ENCODE measurements at regions not wholly inside any gene's neighbourhood (a gene's known extent, or its start where the extent isn't known, plus 50 kb on each side); places are given as distances from the start of the nearest gene placed in this dataset.

DNA sequence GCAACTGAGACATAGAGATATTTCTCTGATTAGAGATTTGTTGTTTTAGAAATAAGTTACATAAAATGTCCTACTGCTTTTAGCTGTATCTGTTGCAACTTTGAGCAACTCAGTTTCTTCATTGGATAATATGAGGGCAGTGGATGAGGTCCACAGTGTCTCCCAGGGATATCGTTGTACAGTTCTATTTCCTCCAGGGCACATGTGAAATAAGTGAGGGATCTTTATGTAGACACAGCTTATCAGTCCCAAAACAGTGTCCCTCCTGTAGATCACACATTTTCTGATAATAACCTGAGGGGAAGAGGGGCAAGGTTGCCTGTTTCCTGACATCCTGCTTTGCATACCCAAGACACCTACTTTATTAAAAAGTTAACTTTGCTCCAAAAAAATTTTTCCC lies 1231.2 kb upstream of the ZEB2 start:
- DNase-seq (ENCODE audit: low read depth, low spot score) (no peak), ATAC-seq (no peak)
- no peaks in the 10 kb centered on the region for H3K79me2 ChIP-seq (ENCODE audit: insufficient read depth, low read length)
- H3K4me2 ChIP-seq (ENCODE audit: low read length), result no peak overlapping the region
- no peak overlapping the region for H3K9ac ChIP-seq (ENCODE audit: low read length)
- intact Hi-C loops (cut with micrococcal nuclease), result loop anchor here (5.0 kb wide), 1 partner anchor 1909 kb away; no protein-coding TSS in a partner anchor
- no peaks in the 10 kb centered on the region for H3K9me2 ChIP-seq (ENCODE audit: insufficient read depth)
- ChIA-PET CTCF (no interaction called here), RAD21 (ENCODE audit: low non-redundant PET in 1 of 2, low total read pairs in 2 of 2, uncharacterized antibody in 2 of 2, unreplicated experiment in 2 of 2) (no interaction called here), POLR2A (no interaction called here)
- no peaks in the 10 kb centered on the region for H3K9me3 ChIP-seq (ENCODE audit: control insufficient read depth in 1 of 2, insufficient read depth in 1 of 2, low read depth in 1 of 2, low read length in 2 of 2)
- no peaks in the 10 kb centered on the region for H3K36me3 ChIP-seq (ENCODE audit: control insufficient read depth in 1 of 2, insufficient read depth in 2 of 2, low read length in 2 of 2)
- no TSS peak for BruUV-seq (replicated peaks)
- H2AFZ ChIP-seq (ENCODE audit: low read depth, low read length, poor library complexity, severe bottlenecking), result no peak overlapping the region
- no peak overlapping the region for H3K27ac ChIP-seq (ENCODE audit: low read depth, low read length)
- H3K4me1 ChIP-seq (ENCODE audit: control insufficient read depth in 1 of 2, insufficient read depth in 2 of 2, low read length in 2 of 2), result peaks cover 3 to 5% of the 10 kb centered on the region in 2 experiments; a peak in 3 of 4 replicates
- H3K27me3 ChIP-seq (ENCODE audit: insufficient read depth, low read length), result no peaks in the 10 kb centered on the region
- H3K4me3 ChIP-seq (replicated peaks in 1 of 2; ENCODE audit: low read depth in 1 of 2, low read length in 2 of 2), result no peak overlapping the region
- no peaks in the 10 kb centered on the region for H4K20me1 ChIP-seq (ENCODE audit: insufficient read depth)
- TF ChIP-seq ZFX (IDR thresholded peaks at IDR 0.05) (no peak), JUND (IDR thresholded peaks at IDR 0.05) (no peak), SP1 (IDR thresholded peaks at IDR 0.05; ENCODE audit: low read depth) (no peak), CEBPB (IDR thresholded peaks at IDR 0.05; ENCODE audit: low read depth) (no peak), YY1 (IDR thresholded peaks at IDR 0.05; ENCODE audit: extremely low read depth, insufficient replicate concordance, low read depth, low read length) (no peak), ZNF274 (IDR thresholded peaks at IDR 0.05; ENCODE audit: low read depth, low read length) (no peak), FOSL1 (IDR thresholded peaks at IDR 0.05; ENCODE audit: low read depth) (no peak)
- TF ChIP-seq, protein P1, sequence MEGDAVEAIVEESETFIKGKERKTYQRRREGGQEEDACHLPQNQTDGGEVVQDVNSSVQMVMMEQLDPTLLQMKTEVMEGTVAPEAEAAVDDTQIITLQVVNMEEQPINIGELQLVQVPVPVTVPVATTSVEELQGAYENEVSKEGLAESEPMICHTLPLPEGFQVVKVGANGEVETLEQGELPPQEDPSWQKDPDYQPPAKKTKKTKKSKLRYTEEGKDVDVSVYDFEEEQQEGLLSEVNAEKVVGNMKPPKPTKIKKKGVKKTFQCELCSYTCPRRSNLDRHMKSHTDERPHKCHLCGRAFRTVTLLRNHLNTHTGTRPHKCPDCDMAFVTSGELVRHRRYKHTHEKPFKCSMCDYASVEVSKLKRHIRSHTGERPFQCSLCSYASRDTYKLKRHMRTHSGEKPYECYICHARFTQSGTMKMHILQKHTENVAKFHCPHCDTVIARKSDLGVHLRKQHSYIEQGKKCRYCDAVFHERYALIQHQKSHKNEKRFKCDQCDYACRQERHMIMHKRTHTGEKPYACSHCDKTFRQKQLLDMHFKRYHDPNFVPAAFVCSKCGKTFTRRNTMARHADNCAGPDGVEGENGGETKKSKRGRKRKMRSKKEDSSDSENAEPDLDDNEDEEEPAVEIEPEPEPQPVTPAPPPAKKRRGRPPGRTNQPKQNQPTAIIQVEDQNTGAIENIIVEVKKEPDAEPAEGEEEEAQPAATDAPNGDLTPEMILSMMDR (IDR thresholded peaks at IDR 0.05 in 2 of 3, conservative IDR thresholded peaks at IDR 0.05 in 1 of 3; ENCODE audit: borderline replicate concordance in 1 of 3, insufficient read depth in 1 of 3, low read depth in 2 of 3, low read length in 2 of 3), result no peak
- TF ChIP-seq, protein P2, sequence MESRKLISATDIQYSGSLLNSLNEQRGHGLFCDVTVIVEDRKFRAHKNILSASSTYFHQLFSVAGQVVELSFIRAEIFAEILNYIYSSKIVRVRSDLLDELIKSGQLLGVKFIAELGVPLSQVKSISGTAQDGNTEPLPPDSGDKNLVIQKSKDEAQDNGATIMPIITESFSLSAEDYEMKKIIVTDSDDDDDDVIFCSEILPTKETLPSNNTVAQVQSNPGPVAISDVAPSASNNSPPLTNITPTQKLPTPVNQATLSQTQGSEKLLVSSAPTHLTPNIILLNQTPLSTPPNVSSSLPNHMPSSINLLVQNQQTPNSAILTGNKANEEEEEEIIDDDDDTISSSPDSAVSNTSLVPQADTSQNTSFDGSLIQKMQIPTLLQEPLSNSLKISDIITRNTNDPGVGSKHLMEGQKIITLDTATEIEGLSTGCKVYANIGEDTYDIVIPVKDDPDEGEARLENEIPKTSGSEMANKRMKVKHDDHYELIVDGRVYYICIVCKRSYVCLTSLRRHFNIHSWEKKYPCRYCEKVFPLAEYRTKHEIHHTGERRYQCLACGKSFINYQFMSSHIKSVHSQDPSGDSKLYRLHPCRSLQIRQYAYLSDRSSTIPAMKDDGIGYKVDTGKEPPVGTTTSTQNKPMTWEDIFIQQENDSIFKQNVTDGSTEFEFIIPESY (IDR thresholded peaks at IDR 0.05; ENCODE audit: extremely low read depth, insufficient replicate concordance, low read length), result no peak
- TF ChIP-seq, protein P3, sequence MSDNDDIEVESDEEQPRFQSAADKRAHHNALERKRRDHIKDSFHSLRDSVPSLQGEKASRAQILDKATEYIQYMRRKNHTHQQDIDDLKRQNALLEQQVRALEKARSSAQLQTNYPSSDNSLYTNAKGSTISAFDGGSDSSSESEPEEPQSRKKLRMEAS (IDR thresholded peaks at IDR 0.05), result no peak
- TF ChIP-seq, protein P4, sequence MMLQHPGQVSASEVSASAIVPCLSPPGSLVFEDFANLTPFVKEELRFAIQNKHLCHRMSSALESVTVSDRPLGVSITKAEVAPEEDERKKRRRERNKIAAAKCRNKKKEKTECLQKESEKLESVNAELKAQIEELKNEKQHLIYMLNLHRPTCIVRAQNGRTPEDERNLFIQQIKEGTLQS (IDR thresholded peaks at IDR 0.05), result no peak
